ENCODE measurements at regions not wholly inside any gene's neighbourhood (a gene's known extent, or its start where the extent isn't known, plus 50 kb on each side); places are given as distances from the start of the nearest gene placed in this dataset.

DNA sequence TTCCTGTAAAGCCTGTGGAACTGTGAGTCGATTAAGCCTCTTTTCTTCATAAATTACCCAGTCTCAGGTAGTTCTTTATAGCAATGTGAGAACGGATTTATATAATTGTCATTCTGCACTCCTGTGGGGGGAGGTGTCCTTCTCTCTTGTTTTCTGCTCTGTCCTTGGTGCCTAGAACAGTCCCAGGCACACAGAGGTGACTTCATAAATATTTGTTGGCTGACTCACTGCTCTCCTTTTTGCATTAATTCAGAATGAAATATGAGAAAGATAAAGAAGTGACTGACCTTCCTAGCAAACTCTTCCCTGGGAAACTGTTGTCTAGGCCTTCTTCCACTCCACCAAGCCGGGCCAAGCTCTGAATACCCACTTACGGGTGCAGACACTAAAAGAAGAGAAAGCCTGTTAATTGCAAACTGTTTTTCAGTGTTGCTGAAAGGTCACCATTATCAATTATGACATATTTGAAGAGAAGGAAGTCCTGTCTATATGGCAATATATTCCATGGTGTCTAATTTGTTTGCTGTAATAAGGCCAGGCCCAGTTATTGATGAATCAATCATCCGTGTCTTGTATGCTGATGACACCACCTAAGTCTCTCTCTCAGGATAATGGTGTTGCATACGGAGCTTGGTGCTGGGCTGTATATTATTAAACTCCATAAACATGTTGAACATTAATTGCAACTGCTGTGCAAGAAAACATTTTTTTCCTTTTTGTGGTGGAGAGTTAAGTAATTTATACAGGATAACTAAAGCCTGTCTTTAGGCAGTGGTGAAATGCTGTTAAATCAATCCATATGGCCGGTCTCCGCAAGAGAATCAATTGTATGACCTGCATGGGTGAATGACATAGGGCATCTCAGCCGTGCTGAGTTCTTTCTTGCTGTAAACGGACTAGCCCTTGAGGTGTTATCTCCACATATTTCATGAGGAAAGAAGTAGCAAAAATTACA lies 567.5 kb downstream of the SLC4A3 start:
- Histone ChIP-seq H3K36me3 (no peaks in the 10 kb centered on the region), H3K27me3 (no peaks in the 10 kb centered on the region), H3K4me1 (no peaks in the 10 kb centered on the region), H3K27ac (no peak overlapping the region), H3K4me3 (no peak overlapping the region), H3K9me3 (peaks cover 0 to 18% of the 10 kb centered on the region in 2 donors)
- ATAC-seq (no peak), DNase-seq (no peak)
- TF ChIP-seq, protein P1, sequence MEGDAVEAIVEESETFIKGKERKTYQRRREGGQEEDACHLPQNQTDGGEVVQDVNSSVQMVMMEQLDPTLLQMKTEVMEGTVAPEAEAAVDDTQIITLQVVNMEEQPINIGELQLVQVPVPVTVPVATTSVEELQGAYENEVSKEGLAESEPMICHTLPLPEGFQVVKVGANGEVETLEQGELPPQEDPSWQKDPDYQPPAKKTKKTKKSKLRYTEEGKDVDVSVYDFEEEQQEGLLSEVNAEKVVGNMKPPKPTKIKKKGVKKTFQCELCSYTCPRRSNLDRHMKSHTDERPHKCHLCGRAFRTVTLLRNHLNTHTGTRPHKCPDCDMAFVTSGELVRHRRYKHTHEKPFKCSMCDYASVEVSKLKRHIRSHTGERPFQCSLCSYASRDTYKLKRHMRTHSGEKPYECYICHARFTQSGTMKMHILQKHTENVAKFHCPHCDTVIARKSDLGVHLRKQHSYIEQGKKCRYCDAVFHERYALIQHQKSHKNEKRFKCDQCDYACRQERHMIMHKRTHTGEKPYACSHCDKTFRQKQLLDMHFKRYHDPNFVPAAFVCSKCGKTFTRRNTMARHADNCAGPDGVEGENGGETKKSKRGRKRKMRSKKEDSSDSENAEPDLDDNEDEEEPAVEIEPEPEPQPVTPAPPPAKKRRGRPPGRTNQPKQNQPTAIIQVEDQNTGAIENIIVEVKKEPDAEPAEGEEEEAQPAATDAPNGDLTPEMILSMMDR (IDR thresholded peaks at IDR 0.05) = no peak
- intact Hi-C loops (cut with DNase I) = no loop called here

DNA sequence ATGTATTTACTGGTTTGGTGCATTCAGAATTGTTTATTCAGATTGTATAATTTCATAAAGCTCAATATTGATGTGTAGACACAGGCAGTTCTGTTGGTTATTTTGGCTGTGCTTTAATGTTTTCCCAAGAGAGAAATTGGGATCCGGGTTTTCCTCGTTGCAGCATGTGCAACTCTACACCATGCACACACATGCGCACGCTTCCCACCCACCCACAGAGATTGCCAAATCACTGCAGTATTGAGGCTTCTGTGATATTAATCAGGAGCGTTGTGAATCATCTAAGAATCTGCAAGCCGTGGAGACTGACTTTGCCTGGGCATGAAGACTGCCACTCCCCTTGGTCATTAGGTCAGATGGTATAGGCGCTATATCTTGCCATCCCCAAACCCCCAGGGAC lies 571.5 kb downstream of the SLC4A3 start:
- ATAC-seq (no peak), DNase-seq (peak in 1 of 4 donors; percentile 4)
- no peaks in the 10 kb centered on the region for H3K36me3 ChIP-seq
- H3K27me3 ChIP-seq = no peaks in the 10 kb centered on the region
- no peaks in the 10 kb centered on the region for H3K4me1 ChIP-seq
- TF ChIP-seq, protein P1 (IDR thresholded peaks at IDR 0.05) = no peak
- peaks cover 0 to 10% of the 10 kb centered on the region in 2 donors for H3K9me3 ChIP-seq
- intact Hi-C loops (cut with DNase I) = no loop called here
- no peak overlapping the region for H3K27ac ChIP-seq
- H3K4me3 ChIP-seq = no peak overlapping the region

DNA sequence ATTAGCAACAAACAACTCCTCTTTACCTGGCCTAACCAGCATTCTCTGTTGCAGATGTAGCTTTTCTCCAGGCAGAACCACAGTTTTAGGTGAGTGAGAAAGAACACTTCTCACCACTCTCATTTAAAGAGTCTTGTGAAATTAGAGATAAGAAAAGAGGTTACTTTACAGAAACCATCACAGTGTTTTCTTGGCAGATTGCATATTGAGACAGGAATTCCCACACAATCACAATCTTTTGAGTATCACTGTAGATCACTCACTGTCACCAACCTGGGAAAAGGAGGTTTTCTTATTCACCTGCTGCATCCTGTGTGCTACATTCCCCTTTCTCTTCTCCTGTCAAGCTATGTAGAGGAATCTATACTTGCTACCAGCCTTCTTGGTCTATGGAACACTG lies 574.6 kb downstream of the SLC4A3 start:
- Histone ChIP-seq H3K27me3 (no peaks in the 10 kb centered on the region), H3K4me1 (no peaks in the 10 kb centered on the region), H3K27ac (no peak overlapping the region), H3K9me3 (peaks cover 0 to 10% of the 10 kb centered on the region in 2 donors), H3K36me3 (no peaks in the 10 kb centered on the region), H3K4me3 (no peak overlapping the region)
- no peak for DNase-seq
- intact Hi-C loops (cut with DNase I) = no loop called here
- TF ChIP-seq, protein P1 (IDR thresholded peaks at IDR 0.05) = no peak
- no peak for ATAC-seq

DNA sequence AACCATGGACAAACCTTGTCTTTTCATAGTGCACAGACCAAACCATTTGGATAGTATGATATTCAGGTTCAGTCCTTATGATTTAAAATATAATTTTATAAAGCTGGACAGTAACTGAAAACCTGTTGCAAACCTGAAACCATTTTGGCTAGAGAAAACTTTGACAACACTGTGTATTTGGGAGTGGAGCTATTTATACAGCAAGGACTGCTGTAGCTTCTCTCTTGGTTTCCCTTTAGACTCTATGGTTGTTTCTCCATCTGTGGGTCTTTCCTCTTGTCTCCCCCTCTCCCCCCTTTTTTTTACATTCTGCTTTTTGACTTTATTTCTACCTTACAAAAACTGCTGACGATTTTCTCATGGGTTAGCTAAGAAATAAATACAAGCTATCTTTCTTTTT lies 581.7 kb downstream of the SLC4A3 start:
- no peak overlapping the region for H3K27ac ChIP-seq
- intact Hi-C loops (cut with DNase I) = no loop called here
- ATAC-seq = no peak
- no peak overlapping the region for H3K4me3 ChIP-seq
- no peak for DNase-seq
- TF ChIP-seq, protein P1 (IDR thresholded peaks at IDR 0.05) = no peak
- H3K27me3 ChIP-seq = no peaks in the 10 kb centered on the region
- H3K9me3 ChIP-seq = peaks cover 0 to 2% of the 10 kb centered on the region in 2 donors
- H3K36me3 ChIP-seq = no peaks in the 10 kb centered on the region
- no peaks in the 10 kb centered on the region for H3K4me1 ChIP-seq

DNA sequence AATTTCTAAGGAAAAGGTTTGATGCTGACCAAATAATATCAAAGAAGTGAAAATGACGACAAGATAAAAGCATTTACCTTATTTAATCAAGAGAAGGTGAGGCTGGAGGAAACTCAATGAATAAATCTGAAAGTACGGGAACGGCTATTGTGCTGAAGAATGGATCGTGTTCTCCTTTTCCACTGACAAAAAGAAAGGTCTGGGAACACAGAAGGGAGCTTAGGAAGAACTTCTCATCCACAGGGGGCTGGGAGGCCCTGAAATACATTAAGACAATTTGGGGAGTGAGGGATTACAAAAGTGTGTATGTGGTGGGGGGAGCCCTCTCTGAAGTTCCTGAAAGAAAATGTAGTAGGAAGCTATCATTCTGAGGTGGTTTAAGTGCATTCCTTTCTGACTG lies 582.3 kb downstream of the SLC4A3 start:
- ATAC-seq = no peak
- Histone ChIP-seq H3K4me1 (no peaks in the 10 kb centered on the region), H3K9me3 (peaks cover 0 to 2% of the 10 kb centered on the region in 2 donors), H3K27me3 (no peaks in the 10 kb centered on the region), H3K36me3 (no peaks in the 10 kb centered on the region), H3K27ac (no peak overlapping the region), H3K4me3 (no peak overlapping the region)
- TF ChIP-seq, protein P1 (IDR thresholded peaks at IDR 0.05) = no peak
- intact Hi-C loops (cut with DNase I) = no loop called here
- no peak for DNase-seq
